HG03442 (cell line): ENCODE measurements at regions not wholly inside any gene's neighbourhood (a gene's known extent, or its start where the extent isn't known, plus 50 kb on each side); places are given as distances from the start of the nearest gene placed in this dataset.

Experiments
- ATAC-seq: cut with Tn5 transposase; IDR thresholded peaks from one replicate; pipeline ENCODE4 v1.9.1; 2021; ENCODE audit warnings: mild to moderate bottlenecking, moderate library complexity; ENCODE audit not compliant: unreplicated experiment

DNA sequence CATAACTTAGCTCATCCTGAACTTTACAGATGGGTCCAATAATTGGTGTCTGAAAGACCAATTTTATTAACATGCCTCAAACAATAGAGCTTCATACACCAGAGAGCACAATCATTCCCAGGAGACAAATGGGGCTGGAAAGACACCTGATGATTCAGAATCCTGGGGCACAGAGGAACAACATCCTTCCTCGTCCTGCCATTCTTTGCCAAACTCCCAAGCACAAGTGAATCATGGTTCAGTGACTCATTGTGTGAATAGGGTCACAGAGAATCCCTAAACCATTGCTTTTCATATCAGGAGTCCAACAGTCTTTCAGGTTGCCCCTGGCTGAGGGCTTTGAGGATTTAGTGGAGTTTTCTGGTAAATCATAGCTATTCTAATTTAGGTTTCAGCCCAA, 266.4 kb upstream of the BMP2 start:
- no peak for ATAC-seq

DNA sequence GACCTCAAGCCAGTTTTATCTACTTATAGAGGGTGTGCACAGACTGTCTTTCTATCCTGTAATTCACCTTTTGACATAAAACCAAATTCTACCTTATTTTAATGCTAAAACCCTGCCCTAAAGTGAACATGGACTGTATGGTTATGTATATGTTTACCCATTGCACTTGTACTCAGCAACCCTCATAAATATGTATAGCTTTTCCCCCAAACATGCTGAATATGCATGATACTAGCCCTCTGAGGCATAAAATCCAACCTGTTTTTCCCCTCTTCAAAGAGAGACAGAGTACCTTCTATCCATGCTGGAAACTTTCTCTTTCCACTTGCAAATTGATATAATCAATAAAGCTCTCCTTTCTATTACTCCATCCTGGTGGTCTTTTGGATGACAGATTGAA, 267.9 kb upstream of the BMP2 start:
- ATAC-seq = no peak

DNA sequence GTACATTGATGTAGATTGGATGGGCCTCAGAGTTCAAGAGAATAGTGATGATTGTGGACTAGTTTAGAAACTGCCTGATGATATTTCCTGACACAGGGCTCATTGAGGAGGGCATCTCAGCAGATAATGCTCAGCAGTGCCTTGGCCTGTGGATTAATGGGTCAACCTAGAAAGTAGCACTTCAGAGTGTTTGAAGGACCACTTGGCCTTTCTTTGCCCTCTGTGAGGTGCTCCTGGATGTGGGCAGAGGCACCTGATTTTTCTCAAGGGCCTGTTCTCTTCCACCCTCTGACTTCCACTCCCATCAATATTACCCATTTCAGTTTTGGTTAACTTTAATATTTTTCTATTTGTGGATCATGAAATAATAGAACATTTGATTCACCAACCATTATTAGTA, 270.6 kb upstream of the BMP2 start:
- no peak for ATAC-seq

DNA sequence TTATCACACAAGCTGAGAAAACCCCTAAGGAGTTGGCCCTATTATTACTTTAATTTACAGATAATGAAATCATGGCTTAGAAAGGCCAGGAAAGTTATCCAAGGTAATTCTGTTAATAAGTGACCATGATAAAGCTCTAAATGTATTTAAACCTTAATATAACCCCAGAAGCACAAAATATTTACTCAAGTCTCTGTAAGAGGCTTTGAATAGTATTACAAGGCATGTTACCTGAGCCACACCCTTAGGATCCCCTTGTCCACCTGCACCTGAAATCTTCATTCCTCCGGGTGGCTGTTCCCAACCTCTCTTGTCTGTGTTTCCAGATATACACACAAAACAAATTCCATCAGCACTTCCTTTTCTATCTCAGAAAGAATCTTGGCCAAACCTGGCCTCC, 271.6 kb upstream of the BMP2 start:
- no peak for ATAC-seq

DNA sequence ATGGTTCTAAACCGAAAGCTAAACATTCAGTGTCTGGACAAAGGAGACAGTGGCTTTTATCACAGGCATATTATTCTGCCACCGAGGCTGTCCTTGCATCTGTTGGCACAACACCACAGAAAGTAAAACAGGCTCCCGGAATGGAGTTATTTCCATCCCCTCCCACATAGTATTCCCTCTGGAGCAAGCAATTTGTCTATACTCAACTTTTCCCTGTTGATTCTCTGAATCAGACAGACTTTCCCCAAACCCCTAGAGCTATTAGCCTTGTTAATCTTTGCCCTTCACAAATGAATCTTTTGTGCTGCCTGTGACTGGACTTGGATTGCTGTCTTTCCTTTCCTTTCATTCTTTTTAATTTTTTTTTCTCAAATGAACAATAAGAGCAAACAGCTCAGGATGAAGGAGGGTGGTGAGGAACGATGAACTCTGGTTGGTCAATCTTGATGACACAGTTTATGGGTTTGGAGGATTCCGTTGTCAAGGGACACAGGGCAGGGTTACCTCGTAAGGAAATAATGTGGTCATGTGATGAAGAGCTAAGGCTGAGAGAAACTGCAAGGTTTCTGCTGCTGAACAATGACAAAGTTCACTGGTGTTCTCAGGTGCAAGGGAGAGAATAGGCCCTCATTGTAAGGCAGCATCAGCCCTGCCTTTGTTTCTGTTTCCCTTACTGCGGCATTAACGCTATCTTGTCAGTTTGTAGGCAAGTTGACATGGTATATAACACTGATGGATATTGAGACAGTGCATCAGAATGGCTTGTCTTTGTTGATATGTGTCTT, 275.0 kb upstream of the BMP2 start:
- ATAC-seq = no peak

DNA sequence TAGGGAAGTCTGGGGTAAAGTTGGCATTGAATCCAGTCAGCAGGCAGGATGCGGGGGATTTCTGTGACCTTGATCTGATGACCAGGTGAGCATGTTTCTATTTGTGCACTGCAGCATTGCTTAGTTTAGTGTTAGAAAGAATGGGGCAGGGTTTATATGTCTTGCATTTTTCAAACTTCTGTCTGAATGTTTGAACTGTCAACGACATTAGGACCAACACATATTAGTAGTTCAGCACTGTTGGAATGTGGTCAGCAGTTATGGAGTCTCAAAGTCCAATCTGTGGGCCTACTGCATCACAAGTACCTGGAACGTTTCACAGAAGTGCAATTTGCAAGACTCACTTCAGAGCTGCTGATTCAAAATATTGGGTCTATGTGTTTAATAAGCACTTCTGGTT, 276.6 kb upstream of the BMP2 start:
- ATAC-seq = no peak

DNA sequence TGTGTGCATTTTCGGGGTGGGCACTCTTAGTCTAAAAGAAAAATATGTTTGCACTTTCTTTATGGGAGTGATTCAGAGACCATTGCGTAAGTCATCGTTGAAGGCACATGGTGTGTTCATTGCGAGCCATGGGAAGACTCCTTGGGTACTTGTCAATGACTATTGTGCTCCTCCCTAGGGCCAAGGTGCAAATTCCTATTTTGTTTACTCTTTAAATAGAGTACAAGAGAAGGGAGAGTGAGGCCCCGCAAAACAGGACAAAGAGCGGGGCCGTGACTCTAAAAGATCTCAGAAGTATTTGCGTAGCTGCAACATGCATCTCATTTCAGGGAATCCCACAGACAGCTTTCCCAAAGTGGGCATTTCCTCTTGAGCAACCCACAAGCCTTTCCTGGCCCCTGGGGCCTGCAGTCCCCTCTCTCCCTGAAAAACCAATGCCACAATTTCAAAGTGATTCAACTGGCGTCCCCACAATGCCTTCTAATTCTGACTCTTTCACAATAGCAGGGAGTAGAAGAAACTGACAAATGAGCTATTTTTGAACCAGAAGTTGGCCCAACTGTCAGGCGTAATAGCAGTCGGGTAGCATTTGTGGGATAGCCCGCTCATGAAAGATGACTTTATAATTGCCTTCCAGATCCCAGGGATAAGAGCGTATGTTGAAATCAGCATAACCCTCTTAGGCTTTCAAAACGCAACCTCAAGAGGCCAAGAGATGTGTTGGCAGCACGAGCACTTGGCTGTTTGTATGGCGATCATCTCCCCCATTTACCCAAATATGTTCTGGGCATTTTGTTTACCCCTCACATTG, 277.9 kb upstream of the BMP2 start:
- ATAC-seq = no peak

DNA sequence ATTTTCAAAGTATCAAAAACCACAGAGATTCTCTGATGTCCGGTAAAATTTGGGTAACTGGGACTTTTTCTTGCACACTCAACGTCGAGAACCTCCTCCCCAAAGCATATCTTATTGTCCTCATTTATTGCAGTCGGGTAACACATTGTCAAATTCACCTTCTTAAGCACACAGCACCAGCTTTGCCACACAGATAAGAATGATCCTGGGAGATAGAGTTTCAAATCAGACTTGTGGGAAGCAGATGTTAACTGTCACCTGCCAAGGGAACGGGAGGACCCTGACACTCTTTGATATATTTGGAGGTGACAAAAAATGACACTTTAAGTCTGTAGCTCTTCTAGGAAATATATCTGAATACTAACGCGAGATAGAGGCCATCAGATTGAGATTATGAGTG, 282.1 kb upstream of the BMP2 start:
- no peak for ATAC-seq

DNA sequence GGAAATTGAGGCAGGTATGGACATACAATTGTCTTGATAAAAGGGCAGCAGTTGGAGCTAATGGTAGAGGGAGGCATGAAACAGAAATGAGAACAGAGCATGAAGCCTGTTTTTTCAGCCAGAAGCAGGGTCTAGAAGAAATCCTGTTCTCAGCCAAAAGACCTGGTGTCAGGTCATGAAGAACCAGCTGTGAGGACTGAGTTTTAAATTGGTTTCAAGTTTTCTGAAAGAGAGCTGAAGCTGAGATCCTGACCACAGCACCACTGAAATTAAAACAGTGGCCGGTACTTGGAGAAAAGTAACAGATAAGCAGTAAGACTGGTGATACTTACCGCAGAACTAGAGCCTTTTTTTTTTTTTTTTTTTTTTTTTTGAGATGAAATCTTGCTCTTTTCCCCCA, 283.8 kb upstream of the BMP2 start:
- ATAC-seq = no peak

DNA sequence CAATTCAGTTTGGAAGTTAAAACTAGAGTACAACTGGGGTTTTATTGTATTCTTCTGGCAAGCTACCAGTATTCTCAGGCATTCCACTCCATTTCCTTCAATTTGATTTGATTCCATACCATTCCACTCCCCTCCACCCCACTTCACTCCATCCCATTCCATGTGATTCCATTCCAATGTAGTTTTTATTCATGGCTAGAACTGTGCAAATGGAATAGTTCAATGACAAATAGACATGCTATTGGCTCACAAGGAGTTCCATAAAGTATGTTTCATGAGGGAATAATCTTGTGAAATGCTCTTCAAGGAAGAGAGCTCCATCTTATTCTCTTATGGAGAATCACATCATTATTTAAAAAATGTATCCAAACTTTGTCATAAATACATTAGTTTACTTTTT, 285.0 kb upstream of the BMP2 start:
- ATAC-seq = no peak

DNA sequence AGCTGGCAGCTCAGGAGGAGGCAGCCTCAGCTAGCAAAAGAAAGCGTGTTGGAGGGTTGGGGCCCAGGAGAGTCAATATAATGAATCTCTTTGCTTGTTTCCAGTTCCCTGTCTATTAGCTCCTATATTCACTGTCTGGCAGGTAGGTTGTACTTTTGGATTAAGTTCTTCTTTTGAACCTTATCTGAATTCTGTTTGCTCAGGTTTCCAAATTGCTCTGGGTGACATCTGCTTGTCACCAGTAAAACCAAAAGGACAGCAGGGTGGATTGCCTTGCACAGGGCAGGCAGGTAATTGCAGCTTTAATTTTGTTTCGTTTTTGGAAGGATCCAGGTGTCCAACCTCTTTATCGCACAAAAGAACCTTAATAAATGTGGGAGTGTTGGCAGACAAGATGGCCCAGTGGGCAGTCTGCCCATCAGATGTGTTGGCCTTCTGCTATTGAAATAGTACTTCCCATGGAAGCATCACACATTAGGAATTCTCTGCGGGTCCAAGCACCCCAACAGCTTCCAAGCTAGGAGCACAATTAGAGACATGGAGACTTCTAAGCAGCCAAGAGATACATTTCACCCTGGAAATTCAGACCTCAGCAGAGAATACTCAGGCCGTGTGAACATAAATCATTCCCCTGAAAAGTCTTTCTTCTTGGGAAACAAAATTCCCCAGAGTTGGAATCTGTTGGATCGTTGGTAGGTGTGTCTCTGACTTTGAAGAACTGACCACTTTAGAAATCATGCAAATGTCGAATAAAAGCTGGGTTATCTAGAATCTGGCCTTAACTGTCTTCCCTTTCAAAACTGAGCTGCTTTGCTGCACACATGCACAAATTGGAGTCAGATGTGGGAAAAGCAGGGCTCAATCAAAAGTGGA, 286.9 kb upstream of the BMP2 start:
- no peak for ATAC-seq

DNA sequence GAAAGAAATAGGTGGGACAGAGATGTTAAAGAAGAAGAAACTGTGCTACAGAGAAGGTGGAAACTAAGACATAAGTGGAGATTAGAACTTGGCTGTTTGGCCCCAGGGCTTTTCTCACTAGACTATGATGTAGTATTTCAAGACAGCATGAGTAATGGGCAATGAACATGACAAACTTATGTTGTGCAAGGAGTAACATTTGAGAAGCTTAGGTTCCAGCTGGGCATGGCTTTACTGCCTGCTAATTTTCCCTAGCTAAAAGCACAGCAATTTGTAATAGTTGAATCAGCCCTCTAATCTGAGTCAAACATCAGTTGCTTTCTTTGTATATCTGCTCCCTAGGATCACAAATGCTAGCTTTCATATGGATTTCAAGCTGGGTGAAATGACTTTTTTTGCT, 294.3 kb upstream of the BMP2 start:
- no peak for ATAC-seq

DNA sequence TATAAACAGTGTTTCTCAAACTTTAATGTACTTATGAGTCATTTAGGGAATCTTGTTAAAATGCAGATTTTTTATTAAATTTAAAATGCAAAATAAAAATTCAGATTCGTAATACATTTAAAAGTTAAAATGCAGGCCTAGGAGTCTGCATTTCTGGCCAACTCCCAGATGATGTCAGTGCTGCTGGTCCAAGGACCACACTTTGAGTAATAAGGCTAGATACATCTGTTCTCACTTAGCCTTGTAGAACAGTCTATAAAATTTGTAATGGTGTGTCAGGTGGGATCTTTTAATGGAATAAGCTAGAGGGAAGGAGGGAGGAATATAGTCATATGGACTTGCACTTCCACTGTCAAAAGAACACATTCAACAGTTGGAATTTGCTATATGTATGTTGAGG, 295.6 kb upstream of the BMP2 start:
- ATAC-seq = no peak

DNA sequence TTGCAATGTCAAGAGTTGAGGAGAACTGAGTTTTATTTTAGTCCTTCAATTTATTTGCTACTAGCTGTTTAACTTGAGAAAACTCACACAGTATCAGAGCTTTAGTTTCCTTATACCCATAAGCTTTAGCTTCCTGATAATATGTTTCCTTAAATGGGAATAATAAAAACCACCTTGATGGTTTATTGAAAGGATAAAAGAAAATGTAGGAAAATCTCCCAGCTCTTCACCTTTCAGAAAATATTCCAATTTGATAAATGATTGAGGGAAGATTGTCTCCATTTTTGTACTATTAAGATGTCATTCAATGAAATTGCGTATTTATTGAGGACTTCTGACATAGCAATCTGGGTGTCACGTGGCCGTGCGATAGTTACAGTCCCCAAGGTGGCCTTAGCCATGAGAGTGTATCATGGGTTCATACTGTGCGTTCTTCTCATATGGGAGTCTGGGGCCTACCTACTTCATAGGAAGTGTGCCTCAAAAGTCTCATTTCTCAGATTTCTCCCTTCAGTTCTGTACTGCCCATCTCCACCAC, 296.3 kb upstream of the BMP2 start:
- no peak for ATAC-seq

DNA sequence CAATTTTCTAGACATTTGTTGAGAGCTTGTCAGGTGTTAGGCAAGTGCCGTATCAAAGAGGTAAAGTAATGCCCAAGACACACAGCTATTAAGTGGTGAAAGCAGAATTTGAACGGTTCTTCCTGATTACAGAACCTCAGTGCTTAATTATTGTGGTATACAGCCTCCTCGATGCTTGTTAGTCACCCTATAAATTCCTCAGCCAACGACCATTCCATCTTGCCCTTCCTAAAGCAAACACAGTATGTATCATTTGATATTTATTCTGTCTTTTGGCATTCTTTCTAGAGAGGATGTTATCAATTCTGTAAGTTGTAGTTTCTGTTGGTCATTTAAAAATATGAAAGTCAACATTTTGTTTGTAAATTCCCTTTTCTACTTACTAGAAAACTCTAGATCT, 297.8 kb upstream of the BMP2 start:
- ATAC-seq = no peak

DNA sequence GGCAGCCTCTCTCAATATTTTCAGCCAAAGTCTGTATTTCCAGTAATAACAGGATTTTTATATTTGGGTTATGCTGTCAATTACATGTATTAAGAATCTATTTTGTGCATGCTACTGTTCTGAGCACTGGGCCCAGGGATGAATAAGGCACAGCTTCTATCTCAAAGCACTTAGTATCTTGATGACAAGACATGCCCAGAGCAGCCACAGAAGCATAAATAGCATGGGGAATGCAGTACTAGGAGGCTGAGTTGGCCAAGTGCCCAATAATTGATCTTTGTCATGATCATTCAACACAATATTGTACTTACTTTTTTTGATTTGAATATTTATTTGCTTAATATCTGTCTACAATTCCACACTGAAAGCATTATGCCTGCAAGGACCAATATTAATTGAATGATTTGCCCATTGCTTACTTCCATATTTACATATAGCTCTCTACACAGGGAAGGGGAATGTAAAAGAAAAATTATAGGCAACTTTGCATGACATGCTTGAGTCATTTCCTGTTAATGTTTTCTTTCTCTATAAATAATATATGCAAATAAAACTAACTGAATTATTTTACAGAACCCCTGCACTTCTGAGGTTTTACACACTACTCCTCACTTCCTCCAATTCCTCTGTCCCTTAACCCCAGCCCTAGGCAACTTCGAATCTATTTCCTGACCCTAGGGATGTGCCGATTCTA, 298.9 kb upstream of the BMP2 start:
- ATAC-seq = no peak

DNA sequence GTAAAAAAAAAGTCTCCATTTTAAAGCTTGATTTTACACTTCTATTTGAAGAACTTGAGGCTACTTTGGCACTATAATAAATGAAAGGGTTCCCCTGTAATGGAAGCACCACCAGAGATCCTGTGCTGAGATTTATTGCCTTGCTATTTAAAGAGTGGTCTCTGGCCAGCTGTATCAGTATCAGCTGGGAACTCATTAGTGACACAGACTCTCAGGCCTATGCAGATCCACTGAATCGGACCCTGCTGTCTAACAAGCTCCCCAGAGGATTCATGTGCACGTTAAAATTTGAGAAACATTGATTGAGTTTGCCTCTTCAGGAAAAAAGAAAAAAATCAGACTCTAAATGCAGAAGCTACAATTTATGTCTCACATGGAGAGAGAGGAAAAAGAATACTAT, 299.9 kb upstream of the BMP2 start:
- ATAC-seq = no peak

DNA sequence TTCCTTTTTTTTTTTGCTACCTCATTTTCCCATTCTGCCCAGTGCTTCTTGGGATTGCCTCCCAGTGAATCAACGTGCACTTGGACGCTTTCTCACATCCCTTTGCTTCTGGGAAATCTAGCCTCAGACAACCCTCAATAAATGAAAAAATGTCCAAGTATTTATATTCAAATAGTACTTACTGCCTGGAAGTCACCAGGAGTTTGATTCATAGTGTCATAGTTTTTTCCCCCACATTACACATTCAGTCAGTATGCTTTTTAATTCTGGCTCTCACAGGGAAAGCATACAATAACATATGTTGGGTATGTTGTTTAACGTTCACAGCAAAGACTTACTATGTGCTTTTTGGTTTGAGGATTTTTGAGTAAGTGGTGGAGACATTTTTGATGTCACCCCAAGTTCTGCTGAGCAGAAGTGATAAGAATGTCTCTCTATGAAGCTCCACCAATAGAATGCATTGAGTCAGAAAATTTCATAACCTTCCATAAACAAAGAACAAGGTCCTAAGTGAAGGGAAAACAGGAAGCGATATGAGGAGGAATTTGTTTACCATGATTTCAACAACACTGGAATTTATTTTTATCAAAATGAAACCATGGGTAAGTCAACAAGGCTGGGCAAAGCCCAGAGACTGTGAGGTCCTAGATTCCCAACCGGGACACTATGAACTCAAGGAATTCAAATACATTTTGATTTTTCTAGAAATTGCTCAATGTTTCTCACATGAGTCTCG, 301.2 kb upstream of the BMP2 start:
- ATAC-seq = no peak

DNA sequence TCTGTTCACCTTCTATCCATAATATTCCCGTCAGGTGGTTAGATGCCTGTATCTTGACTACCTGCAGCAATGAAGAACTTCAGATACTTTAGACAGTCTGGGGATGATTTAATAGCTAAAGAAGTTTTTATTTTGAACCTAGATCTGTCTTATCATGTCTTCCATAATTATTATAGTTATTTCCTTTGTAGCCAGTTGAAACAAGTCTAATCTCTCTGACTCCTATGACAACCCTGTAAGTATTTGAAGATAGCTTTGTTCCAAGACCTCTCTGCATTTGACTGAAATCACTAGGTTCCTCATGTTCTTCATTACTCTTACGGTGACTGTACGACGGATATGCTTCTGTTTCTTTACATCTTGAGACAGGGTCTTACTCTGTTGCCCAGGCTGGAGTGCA, 316.6 kb upstream of the BMP2 start:
- no peak for ATAC-seq

DNA sequence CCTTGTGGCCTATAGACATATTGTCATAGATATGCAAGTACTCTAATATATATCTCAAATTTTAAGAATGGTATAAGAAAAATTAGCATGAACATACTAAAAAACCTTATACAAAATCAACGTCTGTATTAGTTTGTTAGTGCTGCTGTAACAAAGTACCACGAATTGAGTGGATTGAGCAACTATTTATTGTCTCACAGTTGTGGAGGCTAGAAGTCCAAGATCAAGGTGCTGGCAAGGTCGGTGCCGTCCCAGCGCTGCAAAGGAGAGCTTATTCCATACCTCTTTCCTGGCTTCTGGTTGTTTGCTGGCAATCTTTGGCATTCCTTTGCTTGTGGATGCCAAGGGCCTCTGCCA, 317.6 kb upstream of the FERMT1 start:
- no peak for ATAC-seq
